ENCODE measurements at regions not wholly inside any gene's neighbourhood (a gene's known extent, or its start where the extent isn't known, plus 50 kb on each side); places are given as distances from the start of the nearest gene placed in this dataset.

DNA sequence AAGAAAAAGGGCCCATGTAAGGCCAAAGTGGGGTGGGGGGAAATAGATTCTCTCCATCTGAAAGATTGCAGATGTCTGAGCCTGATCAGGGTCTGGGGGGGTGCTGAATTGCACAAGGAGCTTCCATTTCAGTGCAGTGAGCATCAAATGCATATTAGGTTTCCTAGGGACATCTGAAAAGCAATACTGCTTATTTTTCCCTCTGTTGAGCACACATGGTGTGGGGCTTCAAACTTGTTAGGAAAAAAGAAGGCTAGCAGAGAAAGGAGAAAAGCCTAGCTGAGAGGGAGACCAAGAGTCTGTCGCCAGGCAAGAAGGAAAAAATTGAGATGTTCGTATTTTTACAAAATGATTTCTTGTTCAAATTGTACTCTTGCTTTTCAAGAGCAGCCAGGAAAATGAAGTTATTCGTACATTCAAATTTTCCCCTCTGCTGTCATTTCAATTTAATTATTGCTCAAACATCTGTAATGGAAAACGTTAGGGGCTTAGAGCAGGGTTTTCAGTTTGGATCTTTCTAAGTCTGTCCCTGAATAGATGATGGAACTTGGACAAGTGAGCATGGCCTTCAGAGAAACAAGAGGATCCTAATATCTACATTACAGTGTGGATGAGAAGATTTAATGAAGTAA is 191.9 kb upstream of the GAS1 start:
- no peaks in the 10 kb centered on the region for H3K27me3 ChIP-seq
- no peak overlapping the region for H3K4me3 ChIP-seq
- H3K9me3 ChIP-seq, result no peaks in the 10 kb centered on the region
- ATAC-seq, result no peak
- DNase-seq, result no peak
- no peak for FAIRE-seq
- no peak for TF ChIP-seq CTCF (IDR thresholded peaks at IDR 0.05)
- H3K27ac ChIP-seq, result no peak overlapping the region
- intact Hi-C loops (cut with DNase I), result no loop called here
- no peaks in the 10 kb centered on the region for H3K4me1 ChIP-seq
- 66 to 79% methylated on average over 4 of the region's 4 CpGs for WGBS, 2 donors
- H3K36me3 ChIP-seq, result no peaks in the 10 kb centered on the region

DNA sequence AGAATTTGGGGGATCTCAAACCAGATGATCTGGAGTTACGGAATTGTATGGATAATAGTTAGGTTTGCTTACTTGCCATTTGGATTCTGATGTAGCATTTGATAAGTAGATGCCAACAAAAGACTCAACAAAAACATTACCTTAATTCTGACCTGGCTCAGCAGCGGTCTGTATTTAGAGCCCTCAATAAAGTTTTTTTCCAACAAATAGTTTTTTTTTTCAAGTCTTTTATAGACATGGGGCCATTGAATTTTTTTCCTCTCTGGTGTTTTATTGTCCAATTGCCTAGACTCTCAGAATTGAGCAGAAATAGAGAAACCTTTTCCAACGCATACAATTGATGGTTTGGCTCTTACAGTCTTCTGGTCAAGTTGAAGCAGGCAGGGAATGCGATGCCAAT is 192.8 kb upstream of the GAS1 start:
- no peaks in the 10 kb centered on the region for H3K4me1 ChIP-seq
- intact Hi-C loops (cut with DNase I), result no loop called here
- no peaks in the 10 kb centered on the region for H3K36me3 ChIP-seq
- no peak overlapping the region for H3K27ac ChIP-seq
- 87% methylated on average over 4 of the region's 4 CpGs for WGBS, 2 donors
- no peaks in the 10 kb centered on the region for H3K9me3 ChIP-seq
- FAIRE-seq (no peak), ATAC-seq (no peak), DNase-seq (no peak)
- H3K27me3 ChIP-seq, result no peaks in the 10 kb centered on the region
- no peak for TF ChIP-seq CTCF (IDR thresholded peaks at IDR 0.05)
- no peak overlapping the region for H3K4me3 ChIP-seq

- no peaks in the 10 kb centered on the region for H3K36me3 ChIP-seq
- WGBS, 2 donors, result 71 to 79% methylated on average over 6 of the region's 6 CpGs
- FAIRE-seq (no peak), ATAC-seq (no peak), DNase-seq (no peak)
- no peak for TF ChIP-seq CTCF (IDR thresholded peaks at IDR 0.05)
- H3K4me1 ChIP-seq, result no peaks in the 10 kb centered on the region
- no peak overlapping the region for H3K27ac ChIP-seq
- no peaks in the 10 kb centered on the region for H3K27me3 ChIP-seq
- H3K9me3 ChIP-seq, result no peaks in the 10 kb centered on the region
- intact Hi-C loops (cut with DNase I), result no loop called here
- no peak overlapping the region for H3K4me3 ChIP-seq
Observed at GRCh38 chr9:87140605-87141109, 193.4 kb upstream of the GAS1 start.

DNA sequence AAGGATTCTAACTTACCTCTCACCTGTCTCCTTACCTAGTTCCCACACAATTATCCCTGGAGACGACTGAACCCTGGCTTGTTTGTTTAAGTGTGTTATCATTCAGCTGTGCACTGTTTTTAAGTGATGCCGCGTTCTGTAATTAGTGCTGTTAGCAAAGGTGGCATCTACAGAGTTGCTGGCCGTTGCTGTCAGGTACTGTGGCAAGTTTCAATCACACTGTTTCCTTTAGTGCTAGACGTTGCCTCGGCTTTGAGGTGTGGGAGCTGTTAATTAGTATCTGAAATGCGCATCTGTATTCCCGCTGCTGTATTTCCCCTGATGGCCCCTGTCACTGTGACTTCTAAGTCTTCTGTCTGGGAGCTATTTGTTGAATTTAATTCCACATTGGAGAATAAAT is 193.8 kb upstream of the GAS1 start:
- H3K9me3 ChIP-seq, result no peaks in the 10 kb centered on the region
- H3K4me1 ChIP-seq, result no peaks in the 10 kb centered on the region
- WGBS, 2 donors, result 53 to 63% methylated on average over 8 of the region's 8 CpGs
- no peaks in the 10 kb centered on the region for H3K36me3 ChIP-seq
- FAIRE-seq (no peak), ATAC-seq (no peak), DNase-seq (no peak)
- H3K27ac ChIP-seq, result no peak overlapping the region
- no peak overlapping the region for H3K4me3 ChIP-seq
- intact Hi-C loops (cut with DNase I), result no loop called here
- H3K27me3 ChIP-seq, result no peaks in the 10 kb centered on the region
- TF ChIP-seq CTCF (IDR thresholded peaks at IDR 0.05), result no peak

GRCh38 chr9:87146933-87147332 is 199.6 kb upstream of the GAS1 start:
- DNase-seq (no peak), FAIRE-seq (no peak), ATAC-seq (no peak)
- no peaks in the 10 kb centered on the region for H3K4me1 ChIP-seq
- H3K27ac ChIP-seq, result no peak overlapping the region
- H3K36me3 ChIP-seq, result no peaks in the 10 kb centered on the region
- no peaks in the 10 kb centered on the region for H3K27me3 ChIP-seq
- no peak for TF ChIP-seq CTCF (IDR thresholded peaks at IDR 0.05)
- intact Hi-C loops (cut with DNase I), result no loop called here
- WGBS, 2 donors, result 71 to 75% methylated on average over 7 of the region's 7 CpGs
- no peak overlapping the region for H3K4me3 ChIP-seq
- no peaks in the 10 kb centered on the region for H3K9me3 ChIP-seq

Data from pancreas (tissue), 10 donors.